Amygdala (tissue), 56 donors: ENCODE measurements at regions not wholly inside any gene's neighbourhood (a gene's known extent, or its start where the extent isn't known, plus 50 kb on each side); places are given as distances from the start of the nearest gene placed in this dataset.
"Not testable (repeated sequence)": the region's sequence is repeated elsewhere in the genome, so short reads cannot be mapped to it uniquely, and the experiment has no call there.

ENCODE experiments used
- DNase-seq, 56 donors: peaks; one replicate each; lab custom pipeline; 2025; lab: John Stamatoyannopoulos, UW

GRCh38 chr16:86349338-86349900, 160.9 kb upstream of the FOXF1 start:
- DNase-seq = no peak

DNA sequence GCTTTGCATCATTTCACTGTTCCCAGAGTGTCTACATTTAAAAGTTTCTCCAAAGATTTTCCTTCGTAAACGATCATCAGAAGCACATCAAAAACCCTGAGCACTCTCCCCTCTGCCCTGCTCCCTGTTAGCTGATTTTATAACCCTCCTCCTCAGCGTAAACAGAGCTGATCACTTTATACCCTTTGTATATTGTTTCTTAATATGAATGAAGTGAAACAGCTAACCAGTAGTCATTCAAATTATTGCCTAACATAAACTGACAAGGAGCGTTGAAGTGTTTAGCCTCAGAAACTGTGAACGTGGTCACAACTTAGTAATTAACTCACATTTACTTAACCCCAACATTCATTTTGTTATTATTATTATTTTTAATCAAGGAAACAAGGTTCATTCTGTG, 160.0 kb upstream of the FOXF1 start:
- DNase-seq = no peak

DNA sequence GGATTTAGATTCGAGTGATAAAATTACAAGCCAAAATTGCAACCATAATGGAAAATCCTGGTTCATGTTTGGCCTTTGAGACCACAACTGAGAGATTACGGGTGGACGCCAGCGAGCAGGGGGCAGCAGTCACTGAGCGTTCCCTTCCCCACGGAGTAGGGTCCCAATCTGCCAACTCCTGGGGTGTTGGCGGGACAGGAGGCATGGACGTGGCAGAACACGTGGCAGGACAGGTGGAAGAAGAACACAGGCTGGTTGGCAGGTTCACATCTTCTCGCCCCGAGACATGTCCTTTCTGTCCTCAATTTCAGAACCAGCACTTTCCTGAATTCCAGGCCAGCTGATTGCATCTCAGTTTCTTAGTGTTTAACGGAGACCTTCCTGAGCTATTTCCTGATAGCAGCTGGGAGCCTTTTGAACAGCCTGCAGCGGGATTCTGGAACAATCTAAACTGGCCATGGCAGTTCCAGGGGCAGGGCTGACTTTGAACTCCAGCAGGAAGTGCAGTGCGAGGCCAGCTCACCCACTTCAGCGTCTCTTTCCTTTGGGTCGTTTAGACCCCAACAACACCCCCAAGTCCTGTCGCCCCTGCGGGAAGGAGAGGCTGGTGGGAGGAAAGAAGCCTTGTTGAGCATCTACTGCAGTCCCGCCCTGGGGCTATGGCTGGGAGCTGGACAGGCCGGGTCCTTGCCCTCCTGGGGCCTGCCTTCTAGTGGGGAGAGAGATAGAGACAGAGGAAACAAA, 159.1 kb upstream of the FOXF1 start:
- no peak for DNase-seq

GRCh38 chr16:86351785-86352139, 158.6 kb upstream of the FOXF1 start:
- DNase-seq = not testable (repeated sequence)

GRCh38 chr16:86353148-86353547, 157.2 kb upstream of the FOXF1 start:
- DNase-seq = no peak

GRCh38 chr16:86353948-86354347, 156.4 kb upstream of the FOXF1 start:
- DNase-seq = no peak

GRCh38 chr16:86354641-86355513, 155.4 kb upstream of the FOXF1 start:
- no peak for DNase-seq

- no peak for DNase-seq
Measured at GRCh38 chr16:86355531-86355930, 154.8 kb upstream of the FOXF1 start.

DNA sequence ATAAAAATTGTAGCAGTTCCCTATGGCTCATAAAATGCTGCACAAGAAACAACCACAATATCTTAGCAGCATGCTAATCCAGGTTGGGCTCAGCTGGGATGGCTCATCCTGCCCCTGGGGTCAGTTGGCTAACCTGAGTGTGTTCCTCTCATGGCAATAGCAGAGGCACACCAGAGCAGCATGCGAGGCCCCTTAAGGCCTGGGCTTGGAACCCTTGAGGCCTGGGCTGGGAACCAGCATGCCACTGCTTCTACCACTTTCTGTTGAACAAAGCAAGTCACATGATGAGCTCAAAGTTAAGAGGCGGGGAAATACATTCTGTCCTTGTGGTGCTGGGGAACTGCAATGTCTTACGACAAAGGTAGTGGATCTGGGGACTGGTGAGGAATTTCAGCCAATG, 154.4 kb upstream of the FOXF1 start:
- no peak for DNase-seq

- no peak for DNase-seq
Measured at GRCh38 chr16:86356804-86357203, 153.5 kb upstream of the FOXF1 start.

DNA sequence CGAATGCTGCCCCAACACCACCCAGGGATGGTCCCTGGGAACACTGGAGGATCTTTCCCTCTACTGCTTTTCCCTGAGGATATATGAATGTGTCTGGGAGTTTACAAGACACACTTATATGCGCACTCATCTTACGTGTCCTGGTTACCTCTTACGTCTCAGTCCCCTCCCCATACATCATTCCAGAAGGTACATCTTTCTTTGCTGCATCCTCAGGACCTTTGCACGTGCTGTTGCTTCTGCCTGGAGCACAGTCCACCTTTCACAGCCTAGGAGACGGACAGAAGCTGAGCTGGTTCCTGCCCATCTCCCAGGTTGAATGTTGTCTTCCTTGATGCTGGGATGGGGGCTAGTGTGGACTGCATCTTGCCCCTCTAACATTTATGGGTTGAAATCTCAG, 153.0 kb upstream of the FOXF1 start:
- no peak for DNase-seq

- DNase-seq = no peak
Measured at GRCh38 chr16:86357950-86358349, 152.4 kb upstream of the FOXF1 start.

DNA sequence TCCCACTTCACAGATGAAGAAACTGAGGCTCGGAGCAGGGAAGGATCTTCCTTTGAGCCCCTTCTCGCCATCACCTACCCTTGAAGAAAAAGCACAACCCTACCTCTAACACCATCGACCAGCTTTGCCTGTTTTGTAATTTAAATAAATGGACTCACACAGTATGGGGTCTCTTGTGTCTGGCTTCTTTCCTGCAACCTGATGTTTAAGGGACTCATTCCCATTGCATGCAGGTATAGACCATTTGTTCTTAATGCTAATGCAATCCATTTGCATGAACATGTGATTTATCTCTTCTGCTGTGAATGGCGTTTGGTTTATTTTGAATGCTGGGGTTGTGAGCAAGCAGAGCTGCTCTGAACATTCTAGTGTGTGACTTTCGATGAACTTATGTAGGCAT, 150.8 kb upstream of the FOXF1 start:
- DNase-seq = no peak

DNA sequence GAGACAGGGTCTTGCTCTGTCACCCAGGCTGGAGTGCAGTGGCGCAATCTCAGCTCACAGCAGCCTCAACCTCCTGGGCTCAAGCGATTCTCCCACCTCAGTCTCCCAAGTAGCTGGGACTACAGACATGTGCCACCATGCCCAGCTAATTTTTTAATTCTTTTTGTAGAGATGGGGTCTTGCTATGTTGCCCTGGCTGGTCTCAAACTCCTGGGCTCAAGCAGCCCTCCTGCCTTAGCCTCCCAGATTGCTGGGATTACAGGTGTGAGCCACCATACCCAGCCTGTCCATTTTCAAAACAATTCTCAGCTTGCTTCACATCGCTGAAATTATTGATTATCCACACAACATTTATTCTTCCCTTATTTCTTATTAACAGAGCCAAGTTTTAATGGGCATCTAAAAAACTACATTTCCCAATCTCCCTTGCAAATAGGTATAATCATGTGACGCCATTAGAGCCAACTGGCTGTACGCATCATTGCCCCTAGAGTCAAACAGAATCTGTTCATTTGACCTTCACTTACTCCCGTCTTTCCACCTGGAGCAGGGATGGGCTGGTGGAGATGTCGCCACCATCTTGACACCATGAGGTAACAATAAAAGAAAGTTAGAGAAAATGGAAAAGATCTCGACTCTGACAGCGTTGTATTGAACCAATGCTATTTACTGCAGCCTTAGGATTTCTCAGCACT, 148.0 kb upstream of the FOXF1 start:
- DNase-seq = no peak

DNA sequence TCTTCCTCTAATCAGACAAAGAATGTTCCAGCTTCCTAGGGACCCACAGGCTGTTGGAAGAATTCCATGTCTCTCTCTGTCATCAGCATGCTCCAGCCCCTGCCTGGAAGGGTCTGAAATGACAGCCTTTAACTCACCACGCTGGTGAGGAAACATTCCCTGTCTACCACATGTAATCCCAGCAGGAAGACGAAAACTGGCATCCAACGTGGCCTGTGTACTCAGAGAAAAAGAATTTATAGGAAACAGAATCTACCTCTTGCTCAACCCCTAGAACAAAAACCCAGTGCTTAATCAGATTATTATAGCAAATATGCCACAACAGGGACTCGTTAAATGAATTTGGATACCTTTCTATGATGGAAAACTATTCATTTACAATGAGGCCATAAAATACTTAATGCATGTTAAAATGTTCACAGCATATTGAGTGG, 147.3 kb upstream of the FOXF1 start:
- DNase-seq = no peak

DNA sequence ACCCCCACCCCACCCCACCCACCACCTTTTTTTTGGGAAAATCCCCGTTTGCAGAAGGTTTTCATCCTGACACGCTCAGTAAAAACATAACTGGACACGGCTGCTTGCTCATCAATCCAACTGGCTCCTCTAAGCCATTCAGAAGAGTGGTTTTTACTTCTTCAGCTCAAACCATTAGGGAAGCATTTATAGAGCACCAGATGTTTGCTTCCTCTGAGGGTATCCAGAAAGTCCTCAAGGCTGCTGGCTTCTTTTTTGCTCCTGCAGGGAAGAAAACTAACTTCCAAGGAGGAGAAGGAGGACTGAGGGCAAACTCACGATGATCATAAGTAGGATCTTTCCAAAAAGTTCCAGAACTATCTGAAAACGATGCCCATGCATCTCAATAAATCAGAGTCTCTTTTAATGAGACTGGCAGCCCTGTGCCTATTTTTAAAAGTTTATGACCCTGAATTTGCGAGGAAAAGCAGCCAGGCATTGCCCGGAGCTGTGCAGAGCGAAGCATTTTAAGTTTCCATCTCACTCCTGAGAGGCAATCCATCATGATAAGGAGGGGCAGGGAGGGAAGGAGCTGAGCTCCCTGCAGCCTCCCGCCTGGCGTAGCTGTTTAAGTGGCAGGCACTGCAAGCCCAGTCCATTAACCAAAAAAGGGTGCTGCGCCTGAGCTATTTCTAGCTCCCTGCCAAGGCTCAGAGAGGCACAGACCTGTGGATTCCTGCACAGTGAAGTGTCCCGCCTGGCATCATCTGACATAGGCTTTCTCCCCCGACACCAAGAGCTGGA, 146.3 kb upstream of the FOXF1 start:
- no peak for DNase-seq

DNA sequence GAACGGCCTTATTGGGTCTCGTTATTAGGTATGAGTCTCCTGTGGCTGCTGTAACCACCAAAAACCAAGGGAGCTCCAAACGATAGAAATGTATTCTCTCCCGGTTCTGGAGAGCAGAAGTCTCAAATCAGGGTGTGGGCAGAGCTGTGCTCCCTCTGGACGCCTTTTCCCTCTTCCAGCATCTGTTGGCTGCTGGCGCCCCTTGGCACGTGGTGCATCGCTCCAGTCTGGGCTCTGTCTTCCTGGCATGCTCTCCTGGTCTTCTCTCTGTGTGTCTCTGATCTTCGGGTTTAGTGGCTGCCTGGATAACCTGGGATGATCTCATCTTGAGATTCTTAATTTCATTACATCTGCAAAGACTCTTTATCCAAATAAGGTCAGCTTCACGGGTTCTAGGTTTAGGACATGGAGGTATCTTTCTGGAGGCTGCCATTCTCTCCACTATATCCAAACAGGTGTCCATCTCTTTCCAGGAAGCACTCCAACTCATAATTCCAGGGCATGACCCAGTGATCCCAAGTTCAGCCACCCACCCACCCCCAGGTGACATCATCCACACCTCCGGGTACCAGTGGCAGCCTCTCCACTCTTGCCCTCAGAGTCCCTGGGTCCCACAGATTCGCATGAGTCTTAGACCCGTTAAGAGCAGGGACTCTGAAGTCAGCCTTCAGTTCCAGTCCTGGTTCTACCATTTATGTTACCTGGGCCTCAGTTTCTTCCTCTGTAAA, 145.5 kb upstream of the FOXF1 start:
- no peak for DNase-seq

GRCh38 chr16:86365513-86366273, 144.6 kb upstream of the FOXF1 start:
- no peak for DNase-seq

- DNase-seq = no peak
Measured at GRCh38 chr16:86366481-86366880, 143.8 kb upstream of the FOXF1 start.
